ENCODE measurements at regions not wholly inside any gene's neighbourhood (a gene's known extent, or its start where the extent isn't known, plus 50 kb on each side); places are given as distances from the start of the nearest gene placed in this dataset.

DNA sequence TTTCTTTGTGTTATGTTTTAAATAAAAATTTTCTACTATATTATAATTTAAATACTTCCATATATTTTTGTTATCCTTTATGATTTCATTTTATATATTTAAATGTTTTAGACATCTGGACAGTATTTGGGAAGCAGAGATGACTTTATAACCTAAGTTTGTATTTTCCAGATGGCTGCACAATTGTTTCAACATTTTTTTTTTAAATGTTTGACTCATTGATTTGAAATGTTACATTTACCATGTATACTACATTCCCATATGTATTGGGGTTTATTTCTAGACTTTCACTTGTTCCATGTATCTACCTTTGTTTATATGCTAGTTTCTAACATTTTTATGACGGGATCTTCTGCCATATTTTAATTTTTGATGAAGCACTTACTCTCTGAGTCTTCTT is 766.5 kb downstream of the METTL15 start:
- DNase-seq, result no peak

GRCh38 chr11:28871090-28871489 is 762.9 kb downstream of the METTL15 start:
- DNase-seq, result no peak

DNA sequence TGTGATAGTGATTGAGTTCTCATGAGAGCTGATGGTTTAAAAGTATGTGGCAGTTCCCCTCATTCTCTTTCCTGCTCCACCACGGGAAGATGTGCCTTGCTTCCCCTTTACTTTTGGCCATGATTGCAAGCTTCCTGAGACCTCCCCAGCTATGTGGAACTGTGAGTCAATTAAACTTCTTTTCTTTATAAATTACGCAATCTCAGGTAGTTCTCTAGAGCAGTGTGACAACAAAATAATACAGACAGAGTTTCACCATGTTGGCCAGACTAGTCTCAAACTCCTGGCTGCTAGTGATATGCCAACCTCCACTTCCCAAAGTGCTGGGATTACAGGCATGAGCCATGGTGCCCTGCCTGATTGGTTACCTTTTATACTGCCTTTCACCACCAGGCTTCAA is 755.2 kb downstream of the METTL15 start:
- no peak for DNase-seq

DNA sequence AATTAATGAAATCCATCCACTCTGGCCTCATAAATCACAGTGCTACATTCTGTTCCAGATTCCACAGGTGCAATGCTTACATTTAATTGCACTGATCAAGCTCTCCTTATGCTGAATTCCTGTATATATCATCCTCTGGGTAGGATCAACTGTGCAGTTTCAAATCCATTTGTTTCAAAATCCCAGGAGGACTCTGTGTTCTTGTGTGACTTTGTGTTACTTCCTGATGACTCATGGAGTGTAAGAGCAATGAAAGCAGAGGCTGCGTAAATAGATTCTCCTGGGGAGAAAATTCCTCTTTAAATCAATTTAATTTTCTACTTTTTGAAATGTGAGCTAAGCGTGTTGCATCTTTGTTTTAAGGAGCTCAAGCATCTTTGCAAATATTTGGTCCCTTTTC is 752.7 kb downstream of the METTL15 start:
- no peak for DNase-seq

GRCh38 chr11:28858076-28858475 is 749.9 kb downstream of the METTL15 start:
- no peak for DNase-seq

DNA sequence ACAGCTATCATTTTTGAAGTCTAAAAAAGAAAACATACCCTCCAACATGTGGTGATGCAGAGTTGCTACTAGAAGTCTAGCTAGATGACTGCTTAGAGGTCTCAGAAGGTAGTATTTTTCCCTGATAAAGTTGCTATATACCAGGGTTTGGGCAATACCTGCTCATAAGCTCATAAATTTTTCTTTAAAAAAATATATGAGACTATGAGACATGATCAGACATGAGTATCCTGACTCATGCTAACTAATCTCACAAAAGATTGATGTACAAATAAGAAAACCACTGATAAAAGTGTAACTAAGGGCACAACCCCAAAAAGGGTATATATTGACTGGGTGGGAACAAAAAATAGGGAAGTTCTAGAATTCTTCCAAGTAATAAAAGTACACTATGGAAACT is 740.9 kb downstream of the METTL15 start:
- no peak for DNase-seq

DNA sequence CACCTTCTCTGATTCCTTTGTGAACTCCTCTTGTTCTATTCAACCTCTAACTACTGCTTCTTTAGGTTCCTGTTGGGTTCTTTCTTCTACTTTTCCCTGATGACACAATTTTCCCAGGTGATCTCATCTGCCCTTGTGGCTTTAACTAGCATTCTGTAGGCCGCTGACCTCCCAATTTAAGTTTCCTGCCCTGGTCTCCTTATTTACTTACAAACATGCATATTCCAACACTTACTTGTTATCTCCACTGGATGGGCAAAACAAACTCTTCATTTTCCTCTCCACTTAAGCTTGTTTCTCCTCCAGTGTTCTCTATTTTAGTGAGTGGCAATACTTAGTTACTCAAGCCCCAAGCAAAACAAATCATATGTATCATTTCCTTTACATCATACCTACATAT is 734.5 kb downstream of the METTL15 start:
- DNase-seq, result no peak

GRCh38 chr11:28838741-28839140 is 730.6 kb downstream of the METTL15 start:
- no peak for DNase-seq

DNA sequence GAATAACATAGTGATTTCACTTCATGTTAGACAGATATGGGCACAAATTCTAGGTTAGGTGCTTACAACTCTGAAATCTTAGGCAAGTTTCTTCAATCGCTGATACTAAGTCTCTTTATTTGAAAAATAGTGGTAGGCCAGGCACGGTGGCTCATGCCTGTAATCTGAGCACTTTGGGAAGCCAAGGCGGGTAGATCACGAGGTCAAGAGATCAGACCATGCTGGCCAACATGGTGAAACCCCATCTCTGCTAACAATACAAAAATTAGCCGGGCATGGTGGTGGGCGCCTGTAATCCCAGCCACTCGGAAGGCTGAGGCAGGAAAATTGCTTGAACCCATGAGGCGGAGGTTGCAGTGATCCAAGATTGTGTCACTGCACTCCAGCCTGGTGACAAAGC is 729.4 kb downstream of the METTL15 start:
- DNase-seq, result no peak

- no peak for DNase-seq
Measured at GRCh38 chr11:28836285-28837081, 728.3 kb downstream of the METTL15 start.

DNA sequence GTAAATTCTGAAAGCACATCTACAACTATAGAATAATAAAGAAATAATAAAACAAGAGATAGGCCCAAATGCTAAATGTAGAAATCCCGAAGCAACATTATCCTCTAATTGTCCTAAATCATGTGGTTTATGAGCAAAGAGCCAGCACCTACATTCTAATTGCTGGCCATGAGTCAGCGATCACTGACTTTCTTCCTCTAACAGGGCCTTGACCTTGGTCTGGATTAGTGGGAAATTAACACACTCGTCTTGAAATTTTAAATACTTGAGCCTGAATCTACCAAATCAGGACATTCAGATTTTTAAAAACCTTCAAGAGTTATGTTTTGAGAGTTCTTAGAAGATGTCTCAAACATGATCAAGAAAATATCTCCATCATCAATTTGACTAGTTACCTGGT is 727.6 kb downstream of the METTL15 start:
- no peak for DNase-seq

DNA sequence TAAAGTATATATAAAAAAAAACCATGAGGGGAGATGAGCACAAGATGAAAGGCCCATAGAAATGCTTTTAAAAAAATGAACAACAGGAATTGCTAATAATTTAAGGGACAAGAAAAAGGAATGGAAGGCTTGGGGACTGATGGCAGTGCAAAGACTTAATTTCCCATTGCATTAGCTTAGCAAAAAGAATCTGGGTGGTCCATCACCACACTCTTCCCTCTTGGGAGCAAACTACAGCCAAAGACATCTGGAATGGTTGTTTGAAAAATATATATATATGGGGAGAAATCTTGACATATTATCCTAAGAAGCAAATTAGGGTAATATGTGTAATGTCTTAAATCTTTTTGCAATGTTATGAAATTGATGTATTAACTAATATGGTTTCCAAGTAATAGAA is 727.1 kb downstream of the METTL15 start:
- DNase-seq, result no peak

DNA sequence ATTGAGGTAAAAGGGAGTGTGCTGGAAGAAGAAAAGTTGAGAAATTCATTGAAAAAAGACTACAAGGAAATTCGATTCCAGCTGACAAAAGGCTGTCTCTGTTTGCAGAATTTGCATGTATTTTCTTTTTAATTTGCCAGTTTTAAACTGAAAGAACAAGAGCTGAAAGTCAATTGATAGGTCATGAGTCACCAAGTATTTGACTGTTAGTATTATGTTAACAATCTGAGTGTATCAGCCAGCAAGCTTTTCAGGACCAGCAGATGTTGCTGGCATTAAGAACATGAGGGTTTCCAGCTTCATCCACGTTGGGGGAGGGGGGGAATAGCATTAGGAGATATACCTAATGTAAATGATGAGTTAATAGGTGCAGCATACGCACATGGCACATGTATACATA is 726.7 kb downstream of the METTL15 start:
- DNase-seq, result no peak

DNA sequence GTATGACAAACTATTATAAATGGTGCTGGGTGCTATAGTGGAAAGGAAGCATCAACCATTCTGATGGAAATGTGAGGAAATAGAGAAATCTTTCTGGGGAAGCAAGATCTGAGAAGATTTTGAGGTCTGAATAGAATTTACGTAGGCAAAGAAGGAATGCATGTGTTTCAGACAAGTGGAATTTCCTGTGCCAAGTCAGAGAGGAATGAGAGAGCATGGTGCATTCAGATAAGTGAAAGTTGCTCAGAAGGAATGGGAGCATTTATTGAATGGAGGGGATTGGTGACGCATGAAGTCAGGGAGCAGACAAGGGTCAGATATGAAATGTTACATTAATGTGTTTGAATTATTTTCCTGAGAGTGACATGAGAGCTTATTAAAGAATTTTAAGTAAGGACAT is 725.5 kb downstream of the METTL15 start:
- DNase-seq, result no peak

DNA sequence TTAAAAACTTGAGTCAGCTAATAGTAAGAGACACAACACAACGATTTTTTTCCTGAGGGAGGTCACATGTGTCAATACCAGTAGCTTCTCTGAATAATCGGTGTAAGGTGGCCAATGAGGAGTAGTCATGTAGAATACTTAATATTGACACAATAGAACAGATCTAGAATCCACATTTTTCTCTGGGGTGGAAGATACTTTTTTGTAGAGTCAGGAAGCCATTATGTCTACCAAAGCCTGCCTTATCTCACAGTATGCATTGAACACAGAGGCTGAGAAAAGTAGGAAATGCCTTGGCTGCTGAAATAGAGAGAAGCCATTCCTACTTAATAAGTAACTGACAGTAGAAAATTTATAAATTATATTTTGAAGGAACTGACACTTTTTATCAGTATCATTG is 725.0 kb downstream of the METTL15 start:
- no peak for DNase-seq

GRCh38 chr11:28826807-28827206 is 718.6 kb downstream of the METTL15 start:
- DNase-seq, result no peak

DNA sequence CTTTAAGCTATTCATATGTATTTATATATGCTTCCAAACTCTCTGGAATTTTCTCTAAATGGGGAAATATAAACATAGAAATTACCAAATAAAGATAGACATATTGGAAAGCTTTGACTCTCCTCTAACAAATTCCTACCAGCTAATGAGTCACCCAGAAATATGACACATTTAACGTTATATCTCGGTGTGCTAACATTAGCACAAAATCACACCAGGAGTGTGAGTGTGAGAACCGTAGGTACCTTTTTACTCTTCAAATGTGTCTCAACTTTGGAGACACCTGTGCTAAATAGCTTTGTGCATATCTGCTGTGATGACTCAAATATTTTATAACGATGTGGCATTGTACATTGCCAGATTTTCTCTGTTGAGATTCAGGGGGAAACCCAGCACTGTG is 714.4 kb downstream of the METTL15 start:
- DNase-seq, result no peak

DNA sequence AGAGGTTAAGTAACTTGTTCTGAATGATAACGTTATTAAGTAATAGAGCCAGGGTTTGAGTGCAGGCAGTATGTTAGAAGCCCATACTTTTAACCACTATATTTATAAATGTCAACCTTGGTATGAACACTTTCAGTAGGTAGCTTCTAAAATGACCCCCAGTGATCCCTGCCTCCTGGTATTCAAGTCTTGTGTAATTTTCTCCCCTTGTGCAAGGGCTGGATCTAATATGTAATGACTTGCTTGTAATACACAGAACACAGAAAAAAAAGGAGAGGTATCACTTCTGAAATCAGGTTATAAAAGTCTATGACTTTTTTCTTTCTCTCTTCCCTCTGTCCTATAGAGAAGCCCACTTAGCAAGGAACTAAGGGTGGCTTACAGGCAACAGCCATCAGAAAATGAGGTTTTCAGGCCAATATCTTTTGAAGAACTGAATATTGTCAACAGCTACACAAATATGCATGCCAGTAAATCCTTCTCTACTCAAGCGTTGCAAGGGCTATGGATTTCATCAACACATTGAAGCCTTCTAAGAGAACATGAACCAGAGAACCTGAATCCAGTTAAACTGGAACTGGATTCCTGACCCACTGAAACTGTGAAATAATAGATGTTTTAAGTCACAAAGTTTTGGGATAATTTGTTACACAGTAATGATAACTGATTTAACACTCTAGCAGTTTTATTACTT is 712.3 kb downstream of the METTL15 start:
- no peak for DNase-seq

GRCh38 chr11:28819741-28820140 is 711.6 kb downstream of the METTL15 start:
- no peak for DNase-seq

GRCh38 chr11:28815110-28815509 is 706.9 kb downstream of the METTL15 start:
- no peak for DNase-seq

- no peak for DNase-seq
Measured at GRCh38 chr11:28808771-28809170, 700.6 kb downstream of the METTL15 start.

GRCh38 chr11:28799316-28799715 is 691.1 kb downstream of the METTL15 start:
- no peak for DNase-seq

GRCh38 chr11:28798286-28798685 is 690.1 kb downstream of the METTL15 start:
- DNase-seq, result no peak

- no peak for DNase-seq
Measured at GRCh38 chr11:28797536-28797935, 689.3 kb downstream of the METTL15 start.

All from C1 segment of cervical spinal cord (tissue), 14 donors.